Activated CD4-positive, alpha-beta T cell treated with anti-CD3 and anti-CD28 coated beads, Interleukin-2, amount 50 U/mL, for 24 hours (primary cell): ENCODE measurements at regions not wholly inside any gene's neighbourhood (a gene's known extent, or its start where the extent isn't known, plus 50 kb on each side); places are given as distances from the start of the nearest gene placed in this dataset.

Experiments used
- DNase-seq, 2 donors: peaks; one replicate each; pipeline ENCODE4 v3.0.0-alpha.2; 2020; ENCODE audit warnings: low read depth in 1 of 2, low spot score in 1 of 2

DNA sequence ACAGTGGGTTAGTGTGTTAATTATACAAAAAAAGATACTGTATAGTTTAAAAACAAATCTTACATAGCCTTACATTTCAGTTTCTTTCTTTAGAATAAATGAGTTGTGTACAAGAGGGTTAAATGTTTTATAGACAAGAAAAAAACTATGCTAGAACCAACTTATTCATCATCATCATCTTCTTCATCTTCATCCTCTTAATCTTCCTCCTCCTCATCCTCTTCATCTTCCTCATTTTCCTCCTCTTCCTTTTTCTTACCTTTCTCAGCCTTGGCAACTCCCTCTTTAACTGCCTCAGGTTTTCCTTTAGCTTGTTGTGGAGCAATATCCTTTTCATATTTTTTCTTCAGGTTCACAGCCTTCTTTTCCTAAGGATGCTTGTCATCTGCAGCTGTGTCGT lies 53.7 kb downstream of the RPS12 start:
- DNase-seq = no peak

- peak in 1 of 2 donors; percentile 3 for DNase-seq
These were observed 58.6 kb downstream of the RPS12 start for GRCh38 chr6:132872923-132873322.

GRCh38 chr6:132877003-132877402 lies 62.6 kb downstream of the RPS12 start:
- DNase-seq = no peak

DNA sequence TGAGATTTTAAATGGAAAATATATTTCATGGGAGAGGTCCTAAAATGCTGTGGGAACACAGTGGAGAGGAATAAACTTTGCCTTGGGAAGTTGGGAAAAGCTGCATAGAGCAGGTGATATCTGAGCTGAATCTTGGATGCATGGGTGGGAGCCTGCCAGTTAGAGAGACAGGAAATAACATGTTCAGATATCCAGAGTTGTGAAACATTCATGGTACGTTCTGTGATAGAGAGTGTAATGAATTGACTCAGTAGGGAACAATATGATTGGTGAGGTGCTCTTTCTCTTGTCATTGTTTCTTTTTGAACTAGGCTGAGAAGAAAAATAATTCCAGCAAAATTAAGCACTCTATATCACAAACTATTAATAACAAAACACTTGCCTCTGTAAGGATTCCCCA lies 72.8 kb downstream of the RPS12 start:
- no peak for DNase-seq

GRCh38 chr6:132888701-132889100 lies 74.3 kb downstream of the RPS12 start:
- DNase-seq = no peak

- no peak for DNase-seq
These were observed 78.8 kb downstream of the RPS12 start for GRCh38 chr6:132892929-132893771.

DNA sequence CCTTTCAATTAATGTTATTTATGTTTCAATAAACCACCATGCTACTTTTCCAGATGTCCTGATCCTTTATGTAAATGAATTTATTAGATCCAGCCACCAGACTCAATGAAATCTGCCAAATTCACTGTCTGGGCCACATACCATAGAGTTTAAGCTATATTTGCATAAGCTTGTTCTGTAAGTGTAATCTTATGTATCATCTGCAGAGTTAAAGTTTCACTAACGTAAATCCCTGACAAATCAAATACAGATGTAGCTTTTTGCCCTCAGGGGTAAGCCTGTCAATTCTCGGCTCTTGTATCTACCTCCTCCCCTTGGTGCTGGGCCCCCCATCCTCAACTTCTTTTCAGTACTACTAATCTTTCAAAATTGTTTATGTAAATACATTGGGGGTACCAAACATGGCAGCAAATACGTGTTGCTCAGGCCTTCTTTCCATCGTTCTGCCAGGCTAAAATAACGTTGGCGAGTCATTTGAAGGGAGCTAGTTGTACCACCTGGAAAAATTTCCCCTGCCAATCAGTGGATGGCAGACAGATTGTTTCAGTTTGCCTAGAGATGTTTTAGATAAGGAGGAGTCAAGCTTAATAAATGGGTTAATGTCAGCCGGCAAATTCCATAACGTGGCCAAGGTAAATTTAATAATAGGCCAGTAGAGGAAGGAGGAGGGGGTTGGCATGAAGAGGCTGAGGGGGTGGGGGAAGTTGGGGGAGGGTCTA lies 79.6 kb downstream of the RPS12 start:
- DNase-seq = no peak

DNA sequence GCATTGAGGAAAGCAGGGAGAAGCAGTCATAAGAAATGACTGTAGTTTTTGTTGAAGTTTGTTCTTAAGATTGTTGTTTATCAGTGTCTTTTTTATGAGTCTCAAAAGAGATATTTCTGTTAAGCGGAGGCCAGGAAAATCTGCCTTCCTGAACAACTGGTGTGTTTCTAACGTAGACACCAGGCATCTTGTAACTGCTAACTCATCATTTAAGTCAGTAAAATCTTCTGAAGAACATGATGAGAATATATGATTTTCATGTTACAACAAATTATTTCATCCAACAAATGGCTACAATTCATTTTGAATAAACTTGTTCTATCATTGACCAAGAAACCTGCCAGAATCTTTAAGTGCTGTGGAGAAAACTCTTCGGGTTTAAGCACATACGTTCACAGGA lies 84.0 kb downstream of the RPS12 start:
- DNase-seq = no peak

- DNase-seq = no peak
These were observed 86.5 kb downstream of the RPS12 start for GRCh38 chr6:132900849-132901248.

DNA sequence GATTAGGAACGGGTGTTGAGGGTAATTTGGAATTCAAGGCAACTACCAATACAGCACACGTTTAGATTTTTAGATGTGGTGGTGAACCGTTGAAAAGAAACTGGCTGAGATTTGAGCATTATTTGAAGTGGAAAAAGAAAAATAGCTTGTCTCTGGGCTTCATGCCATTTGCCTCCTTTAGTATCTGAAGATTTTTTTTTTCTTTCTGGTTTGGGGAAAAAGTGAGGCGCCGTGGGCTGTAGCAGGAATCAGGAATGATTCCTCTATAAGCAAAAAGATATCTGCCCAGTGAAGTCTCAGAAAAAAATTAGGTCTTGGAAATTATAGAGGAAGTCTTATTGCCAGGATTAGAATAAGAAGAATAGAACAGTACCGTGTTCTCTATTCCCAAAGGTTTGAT lies 88.5 kb downstream of the RPS12 start:
- DNase-seq = no peak

DNA sequence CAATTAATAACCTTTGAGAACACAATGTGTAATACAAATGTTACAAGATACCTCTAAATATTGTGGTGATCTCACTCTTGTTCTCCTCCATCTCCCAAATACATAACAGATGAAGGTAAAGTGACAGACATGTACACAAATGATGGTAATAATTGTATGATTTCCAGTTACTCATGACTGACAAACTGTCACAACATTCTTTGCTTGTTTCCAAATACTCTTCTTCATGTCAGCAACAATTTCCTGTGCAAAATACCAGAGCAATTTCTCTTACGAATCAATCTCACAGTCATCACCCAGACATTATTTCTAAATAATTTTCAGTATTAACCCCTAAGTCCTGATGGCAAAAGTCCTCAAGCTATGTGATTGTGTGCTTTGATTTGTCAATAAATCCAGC lies 92.9 kb downstream of the RPS12 start:
- DNase-seq = no peak

DNA sequence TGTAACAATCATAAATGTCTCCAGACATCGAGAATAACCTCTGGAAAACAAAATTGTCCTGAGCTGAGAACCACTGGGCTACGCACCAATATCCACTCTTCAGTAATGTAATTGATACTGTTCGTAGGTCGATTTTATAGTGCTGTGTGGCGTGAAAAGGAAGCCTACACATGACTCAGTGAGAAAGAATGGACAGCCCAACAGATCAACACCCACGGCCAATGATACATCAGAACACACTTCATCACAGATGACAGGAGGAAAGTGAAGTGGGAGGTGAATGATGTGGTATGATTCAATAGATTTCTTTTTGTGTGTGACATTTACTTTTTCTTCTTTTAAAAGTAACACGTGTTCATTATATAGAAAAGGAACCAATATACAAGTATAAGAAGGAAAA lies 93.5 kb downstream of the RPS12 start:
- DNase-seq = no peak

GRCh38 chr6:132909742-132910141 lies 95.4 kb downstream of the RPS12 start:
- DNase-seq = no peak

DNA sequence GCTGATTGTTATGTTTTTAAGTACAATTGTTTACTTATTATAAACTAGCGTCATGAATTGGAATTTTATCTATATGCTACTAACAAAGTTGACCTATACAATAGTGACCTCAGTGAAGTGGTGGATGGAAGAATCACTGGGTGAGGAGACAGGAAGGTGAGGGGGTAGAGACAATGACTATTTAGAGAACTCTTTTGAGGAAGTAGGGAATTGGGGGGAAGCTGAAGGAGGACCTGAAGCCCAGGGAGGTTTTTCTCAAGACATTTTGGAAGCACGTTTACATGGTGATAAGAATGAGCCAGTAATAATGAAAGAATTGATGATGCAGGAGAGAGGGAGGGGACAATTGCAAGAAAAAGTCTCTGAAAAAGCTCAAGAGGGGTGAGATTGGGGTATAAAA lies 96.4 kb downstream of the RPS12 start:
- no peak for DNase-seq

GRCh38 chr6:132919045-132919860 lies 104.9 kb downstream of the RPS12 start:
- DNase-seq = no peak

DNA sequence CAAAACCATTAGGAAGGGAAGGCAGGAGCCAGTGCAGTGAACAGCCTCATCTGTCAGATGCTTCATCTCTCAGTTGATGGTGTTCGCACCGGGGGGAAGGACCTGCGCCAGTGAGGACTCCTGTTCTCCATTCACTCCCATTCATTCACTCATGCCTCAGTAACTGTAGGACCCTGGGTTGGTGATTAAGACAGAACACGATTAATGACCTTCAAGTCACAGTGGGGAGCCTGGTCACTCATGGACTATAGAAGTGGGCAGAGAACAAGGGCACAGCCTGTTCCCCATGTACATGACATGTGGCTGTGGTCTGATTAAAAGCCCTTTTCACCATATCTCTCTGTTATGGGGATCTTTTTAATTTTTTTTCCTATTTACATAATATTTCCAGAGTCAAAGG lies 113.3 kb downstream of the RPS12 start:
- no peak for DNase-seq

- no peak for DNase-seq
These were observed 114.8 kb downstream of the RPS12 start for GRCh38 chr6:132929141-132929540.

GRCh38 chr6:132931313-132931712 lies 116.9 kb downstream of the RPS12 start:
- DNase-seq = no peak

DNA sequence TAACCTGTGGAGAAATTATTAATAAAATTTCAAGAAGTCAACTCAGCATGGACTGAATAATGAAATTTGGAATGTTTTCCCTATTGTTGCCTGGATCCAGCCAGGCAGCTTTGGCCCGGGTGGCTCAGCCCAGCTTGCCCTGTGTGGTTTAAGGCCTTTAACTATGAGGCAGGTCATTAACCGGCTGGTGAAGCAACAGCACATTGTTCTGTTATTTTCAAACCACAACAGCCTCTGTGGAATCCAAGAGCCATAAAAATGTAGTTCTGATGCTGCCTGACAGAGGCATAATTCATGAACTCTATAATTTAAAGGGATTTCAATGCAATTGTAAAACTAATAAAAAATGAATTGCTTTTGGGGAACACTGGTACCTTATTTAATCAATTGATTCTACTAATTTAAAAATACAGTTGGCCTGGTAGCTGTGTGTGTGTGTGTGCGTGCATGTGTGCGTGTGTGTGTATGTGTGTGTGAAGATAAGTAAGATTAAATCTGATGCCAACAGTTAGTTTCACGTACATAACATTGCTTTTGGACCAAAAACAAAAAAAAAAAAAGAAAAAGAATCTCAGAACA lies 117.7 kb downstream of the RPS12 start:
- DNase-seq = no peak

DNA sequence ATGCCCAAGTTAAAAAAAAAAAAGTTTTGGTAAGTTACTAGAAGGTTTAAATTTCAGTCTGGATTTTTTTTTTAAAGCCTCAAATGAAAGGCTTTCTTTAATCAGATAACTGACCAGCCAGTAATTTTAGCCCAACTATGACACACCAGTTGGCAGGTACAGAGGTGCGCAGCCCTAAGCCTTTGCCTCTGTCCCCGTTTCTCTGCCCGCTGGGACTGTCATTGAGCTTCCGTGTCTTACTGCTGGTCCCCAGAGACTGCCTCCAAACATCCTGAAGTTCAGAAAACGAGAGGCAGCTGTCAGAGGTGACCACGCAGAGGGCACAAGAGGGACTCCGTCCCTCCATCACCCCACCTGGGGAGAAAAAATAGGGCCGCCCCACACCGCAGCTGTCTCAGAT lies 118.2 kb downstream of the RPS12 start:
- no peak for DNase-seq

GRCh38 chr6:132933090-132933489 lies 118.7 kb downstream of the RPS12 start:
- DNase-seq = no peak
